Fibroblast of pulmonary artery (primary cell): ENCODE measurements at regions not wholly inside any gene's neighbourhood (a gene's known extent, or its start where the extent isn't known, plus 50 kb on each side); places are given as distances from the start of the nearest gene placed in this dataset.

Source experiments
- DNase-seq: peaks from one replicate; pipeline ENCODE4 v3.0.0-alpha.2; 2010; ENCODE audit warnings: low read depth
- H3K4me3 ChIP-seq: replicated peaks from 2 replicates; pipeline ENCODE4 v1.5.1; 2011; ENCODE audit warnings: low read depth, mild to moderate bottlenecking, control low read depth, low read length, moderate library complexity
- TF ChIP-seq, protein P1 (sequence below): IDR thresholded peaks from 2 replicates; pipeline ENCODE4 v1.5.1; 2011; ENCODE audit warnings: mild to moderate bottlenecking, control low read depth, low read length, inconsistent platforms; ENCODE audit errors: missing control alignments

DNA sequence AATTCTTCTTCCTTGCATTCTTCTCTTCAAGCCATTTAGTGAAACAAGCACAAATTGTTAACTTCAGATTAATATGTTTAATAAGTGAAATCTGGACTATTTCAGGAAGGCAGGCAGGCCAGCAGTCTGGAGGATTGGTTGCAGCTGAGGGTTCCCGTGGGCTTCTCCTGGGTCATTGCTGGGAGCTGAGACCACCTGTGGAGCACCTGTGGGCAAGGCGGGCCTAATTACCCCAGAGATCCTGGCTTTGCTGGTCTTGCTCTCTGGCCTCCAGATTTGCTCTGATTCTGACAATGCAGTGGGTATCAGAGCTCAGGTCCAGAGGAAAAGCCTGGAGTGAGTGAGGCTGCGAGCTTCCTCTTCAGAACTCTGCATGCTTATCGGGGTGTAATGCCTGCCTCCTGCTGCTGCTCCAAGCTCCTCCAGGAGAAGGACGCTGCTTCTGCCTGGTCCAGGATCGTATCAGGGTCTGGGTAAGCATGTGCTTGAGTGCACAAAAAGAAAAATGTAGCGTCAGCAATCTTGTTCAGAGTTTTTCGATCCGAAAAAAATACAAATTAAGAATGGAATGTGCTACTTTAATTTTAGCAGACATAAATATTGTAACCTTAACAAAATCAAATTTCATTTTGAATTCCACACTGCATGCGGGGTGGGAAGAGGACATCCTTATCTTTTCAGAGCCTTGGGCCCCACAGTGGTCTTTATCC is 93.8 kb downstream of the TMEM30B start:
- DNase-seq, result no peak
- TF ChIP-seq, protein P1, sequence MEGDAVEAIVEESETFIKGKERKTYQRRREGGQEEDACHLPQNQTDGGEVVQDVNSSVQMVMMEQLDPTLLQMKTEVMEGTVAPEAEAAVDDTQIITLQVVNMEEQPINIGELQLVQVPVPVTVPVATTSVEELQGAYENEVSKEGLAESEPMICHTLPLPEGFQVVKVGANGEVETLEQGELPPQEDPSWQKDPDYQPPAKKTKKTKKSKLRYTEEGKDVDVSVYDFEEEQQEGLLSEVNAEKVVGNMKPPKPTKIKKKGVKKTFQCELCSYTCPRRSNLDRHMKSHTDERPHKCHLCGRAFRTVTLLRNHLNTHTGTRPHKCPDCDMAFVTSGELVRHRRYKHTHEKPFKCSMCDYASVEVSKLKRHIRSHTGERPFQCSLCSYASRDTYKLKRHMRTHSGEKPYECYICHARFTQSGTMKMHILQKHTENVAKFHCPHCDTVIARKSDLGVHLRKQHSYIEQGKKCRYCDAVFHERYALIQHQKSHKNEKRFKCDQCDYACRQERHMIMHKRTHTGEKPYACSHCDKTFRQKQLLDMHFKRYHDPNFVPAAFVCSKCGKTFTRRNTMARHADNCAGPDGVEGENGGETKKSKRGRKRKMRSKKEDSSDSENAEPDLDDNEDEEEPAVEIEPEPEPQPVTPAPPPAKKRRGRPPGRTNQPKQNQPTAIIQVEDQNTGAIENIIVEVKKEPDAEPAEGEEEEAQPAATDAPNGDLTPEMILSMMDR, result no peak
- no peak overlapping the region for H3K4me3 ChIP-seq

DNA sequence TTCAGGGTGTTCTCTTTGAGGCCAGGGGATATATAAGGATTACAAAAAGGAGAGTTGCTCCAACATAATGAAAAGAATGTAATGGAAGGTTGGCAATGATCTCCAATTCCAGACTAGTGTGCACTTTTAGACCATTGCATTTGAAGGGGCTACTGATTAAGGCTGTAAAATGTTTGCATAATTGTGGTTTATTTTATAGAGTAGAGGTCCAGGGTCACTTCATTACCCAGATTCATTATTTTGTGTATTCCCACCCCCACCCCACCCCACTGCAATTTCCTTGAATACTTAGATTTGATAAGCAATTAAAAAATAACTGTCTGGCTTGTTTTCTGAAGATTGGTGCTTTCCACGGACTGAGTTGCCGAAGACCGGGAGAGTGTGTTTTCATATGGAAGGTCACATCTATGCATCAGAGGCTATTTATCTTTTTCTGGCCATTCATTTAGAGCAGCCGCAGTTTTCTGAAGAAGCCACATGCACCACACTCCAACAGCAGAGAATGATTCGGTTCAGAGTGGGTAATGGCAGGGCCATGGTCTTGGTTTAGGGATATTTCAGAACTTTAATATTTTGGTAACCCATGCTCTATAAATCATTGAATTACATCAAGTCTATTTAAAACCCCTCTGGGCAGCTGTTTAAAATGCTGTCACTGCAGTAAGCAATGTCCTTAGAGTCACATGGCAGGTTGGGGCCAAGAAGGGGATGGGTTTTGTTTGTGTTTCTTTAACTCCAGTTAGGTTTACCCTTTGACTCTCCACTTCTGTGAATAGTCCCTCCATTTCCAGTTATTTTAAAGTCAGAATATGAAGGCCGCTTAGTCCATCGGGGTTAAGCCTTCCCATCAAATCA is 94.6 kb downstream of the TMEM30B start:
- TF ChIP-seq, protein P1, result no peak
- H3K4me3 ChIP-seq, result no peak overlapping the region
- no peak for DNase-seq

DNA sequence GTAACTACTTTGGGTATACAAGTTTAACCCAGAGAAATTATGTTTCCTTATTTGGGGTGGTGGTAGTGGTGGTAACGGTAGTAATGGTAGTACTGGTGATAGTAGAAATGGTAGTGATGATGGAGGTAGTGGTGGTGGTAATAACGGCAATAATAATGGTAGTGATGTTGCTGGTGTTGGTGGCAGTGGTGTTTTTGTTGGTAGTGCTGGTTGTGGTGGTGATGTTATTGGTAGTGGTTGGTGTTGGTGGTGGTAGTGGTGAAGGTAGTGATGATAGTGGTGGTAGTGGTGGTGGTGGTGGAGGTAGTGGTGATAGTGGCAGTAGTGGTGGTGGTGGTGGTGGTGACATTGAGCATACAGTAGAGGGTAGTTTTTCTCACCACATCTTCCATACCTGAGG is 95.6 kb downstream of the TMEM30B start:
- TF ChIP-seq, protein P1, result no peak
- no peak overlapping the region for H3K4me3 ChIP-seq
- no peak for DNase-seq

DNA sequence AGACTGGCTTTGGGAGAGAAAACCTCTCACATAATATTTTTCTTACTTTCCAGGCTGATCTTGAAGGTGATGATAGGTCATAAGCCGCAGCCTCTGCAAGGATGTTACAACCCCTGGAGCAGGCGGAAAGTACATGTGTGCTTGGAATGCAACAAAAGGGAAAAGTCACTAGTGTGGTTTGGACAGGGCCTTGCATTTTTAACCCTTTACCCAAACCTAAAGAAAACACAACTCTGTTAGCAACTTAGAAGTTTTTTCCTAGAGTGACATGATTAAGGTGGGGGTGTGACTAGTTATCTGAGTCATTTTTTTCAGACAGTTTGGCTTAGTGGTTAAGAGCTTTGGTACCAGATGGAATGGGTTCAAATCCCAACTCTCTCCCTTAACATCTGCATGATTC is 97.0 kb downstream of the TMEM30B start:
- peak; percentile 86 for DNase-seq
- TF ChIP-seq, protein P1, result no peak
- no peak overlapping the region for H3K4me3 ChIP-seq

DNA sequence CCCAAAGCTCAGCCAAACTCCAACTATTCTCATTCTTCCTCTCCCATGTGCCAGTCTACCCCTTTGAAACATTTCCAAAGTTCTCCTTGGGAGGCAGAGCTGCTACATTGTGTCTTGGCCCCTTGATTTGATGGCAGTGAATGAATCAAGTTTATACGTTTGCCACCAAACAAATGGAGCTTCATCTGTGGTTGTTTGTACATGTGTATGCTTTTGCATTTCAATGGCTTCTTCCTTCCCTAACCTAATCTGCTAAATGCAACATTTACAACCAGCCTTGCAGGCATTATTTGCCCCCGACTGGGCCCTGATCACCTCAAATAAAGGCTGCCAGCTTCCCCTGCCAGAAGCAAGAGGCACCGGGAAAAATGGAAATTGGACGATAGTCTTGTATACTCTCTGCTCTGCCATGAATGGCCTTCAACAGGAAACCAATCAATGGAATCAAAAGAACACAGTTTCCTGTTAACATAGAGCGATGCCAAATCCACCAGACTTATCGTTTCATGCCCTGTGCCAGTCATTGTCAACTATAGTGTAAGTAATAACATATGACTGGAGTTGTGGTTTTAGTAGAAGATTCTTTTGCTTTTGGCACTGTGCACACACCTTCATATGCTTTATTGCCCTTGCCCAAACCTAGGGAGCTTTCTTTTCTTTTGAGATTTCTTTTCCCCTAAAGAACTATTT is 97.8 kb downstream of the TMEM30B start:
- DNase-seq, result peak; percentile 59
- no peak overlapping the region for H3K4me3 ChIP-seq
- TF ChIP-seq, protein P1, result no peak

- no peak overlapping the region for H3K4me3 ChIP-seq
- no peak for DNase-seq
- TF ChIP-seq, protein P1, result no peak
These were observed 101.2 kb downstream of the TMEM30B start for GRCh38 chr14:61179796-61180398.
